ENCODE measurements at regions not wholly inside any gene's neighbourhood (a gene's known extent, or its start where the extent isn't known, plus 50 kb on each side); places are given as distances from the start of the nearest gene placed in this dataset.

GRCh38 chr1:42056460-42056859 lies 96.8 kb upstream of the GUCA2B start:
- H3K9ac ChIP-seq (ENCODE audit: insufficient read depth in 1 of 2, low read length in 2 of 2), result no peak overlapping the region
- no peaks in the 10 kb centered on the region for H3K27me3 ChIP-seq (ENCODE audit: control insufficient read depth in 3 of 3, insufficient read depth in 3 of 3, low read length in 2 of 3)
- ATAC-seq (ENCODE audit: insufficient read depth, low FRiP score), result no peak
- H3K4me1 ChIP-seq (ENCODE audit: control insufficient read depth in 5 of 5, insufficient read depth in 5 of 5, low read length in 5 of 5), result no peaks in the 10 kb centered on the region
- H3K27ac ChIP-seq (ENCODE audit: low read depth in 1 of 2, low read length in 1 of 2), result no peak overlapping the region
- TF ChIP-seq, protein P1, sequence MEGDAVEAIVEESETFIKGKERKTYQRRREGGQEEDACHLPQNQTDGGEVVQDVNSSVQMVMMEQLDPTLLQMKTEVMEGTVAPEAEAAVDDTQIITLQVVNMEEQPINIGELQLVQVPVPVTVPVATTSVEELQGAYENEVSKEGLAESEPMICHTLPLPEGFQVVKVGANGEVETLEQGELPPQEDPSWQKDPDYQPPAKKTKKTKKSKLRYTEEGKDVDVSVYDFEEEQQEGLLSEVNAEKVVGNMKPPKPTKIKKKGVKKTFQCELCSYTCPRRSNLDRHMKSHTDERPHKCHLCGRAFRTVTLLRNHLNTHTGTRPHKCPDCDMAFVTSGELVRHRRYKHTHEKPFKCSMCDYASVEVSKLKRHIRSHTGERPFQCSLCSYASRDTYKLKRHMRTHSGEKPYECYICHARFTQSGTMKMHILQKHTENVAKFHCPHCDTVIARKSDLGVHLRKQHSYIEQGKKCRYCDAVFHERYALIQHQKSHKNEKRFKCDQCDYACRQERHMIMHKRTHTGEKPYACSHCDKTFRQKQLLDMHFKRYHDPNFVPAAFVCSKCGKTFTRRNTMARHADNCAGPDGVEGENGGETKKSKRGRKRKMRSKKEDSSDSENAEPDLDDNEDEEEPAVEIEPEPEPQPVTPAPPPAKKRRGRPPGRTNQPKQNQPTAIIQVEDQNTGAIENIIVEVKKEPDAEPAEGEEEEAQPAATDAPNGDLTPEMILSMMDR (IDR thresholded peaks at IDR 0.05; ENCODE audit: control extremely low read depth, extremely low read depth), result no peak
- no peak for DNase-seq
- no peak overlapping the region for H3K4me3 ChIP-seq
- H3K9me3 ChIP-seq (ENCODE audit: control insufficient read depth in 4 of 4, insufficient read depth in 3 of 4, low read length in 3 of 4), result peaks cover 0 to 5% (median 2%) of the 10 kb centered on the region in 4 donors
- no peaks in the 10 kb centered on the region for H3K36me3 ChIP-seq (ENCODE audit: control insufficient read depth in 4 of 4, insufficient read depth in 4 of 4, low read length in 4 of 4)

DNA sequence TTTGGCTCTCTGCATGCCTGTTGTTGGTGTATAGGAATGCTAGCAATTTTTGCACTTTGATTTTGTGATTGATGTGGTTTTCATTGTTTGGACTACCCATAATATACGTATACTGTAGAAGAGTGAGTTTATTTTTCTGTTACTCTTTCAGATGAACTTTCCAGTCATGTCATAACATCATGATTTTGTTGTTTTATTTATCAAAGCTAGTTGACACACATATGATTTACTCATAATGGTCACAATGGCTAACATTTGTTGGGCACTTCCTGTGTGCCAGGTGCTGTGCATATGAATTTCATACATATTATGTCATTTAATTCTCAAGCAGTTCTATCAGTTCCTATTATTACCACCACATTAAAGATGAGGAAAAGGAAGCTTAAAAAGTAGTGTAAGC lies 98.1 kb upstream of the GUCA2B start:
- H3K36me3 ChIP-seq (ENCODE audit: control insufficient read depth in 4 of 4, insufficient read depth in 4 of 4, low read length in 4 of 4), result no peaks in the 10 kb centered on the region
- ATAC-seq (ENCODE audit: insufficient read depth, low FRiP score) (no peak), DNase-seq (no peak)
- H3K4me3 ChIP-seq, result no peak overlapping the region
- H3K27me3 ChIP-seq (ENCODE audit: control insufficient read depth in 3 of 3, insufficient read depth in 3 of 3, low read length in 2 of 3), result peaks cover 0 to 4% (median 0%) of the 10 kb centered on the region in 3 donors
- H3K4me1 ChIP-seq (ENCODE audit: control insufficient read depth in 5 of 5, insufficient read depth in 5 of 5, low read length in 5 of 5), result no peaks in the 10 kb centered on the region
- TF ChIP-seq, protein P1 (IDR thresholded peaks at IDR 0.05; ENCODE audit: control extremely low read depth, extremely low read depth), result no peak
- H3K9ac ChIP-seq (ENCODE audit: insufficient read depth in 1 of 2, low read length in 2 of 2), result no peak overlapping the region
- 56 to 78% methylated on average over 1 of the region's 1 CpG for WGBS, 2 donors
- H3K27ac ChIP-seq (ENCODE audit: low read depth in 1 of 2, low read length in 1 of 2), result no peak overlapping the region
- peaks cover 0 to 5% (median 2%) of the 10 kb centered on the region in 4 donors for H3K9me3 ChIP-seq (ENCODE audit: control insufficient read depth in 4 of 4, insufficient read depth in 3 of 4, low read length in 3 of 4)

- TF ChIP-seq, protein P1 (IDR thresholded peaks at IDR 0.05; ENCODE audit: control extremely low read depth, extremely low read depth), result no peak
- Histone ChIP-seq H3K4me1 (ENCODE audit: control insufficient read depth in 5 of 5, insufficient read depth in 5 of 5, low read length in 5 of 5) (no peaks in the 10 kb centered on the region), H3K4me3 (no peak overlapping the region), H3K27ac (ENCODE audit: low read depth in 1 of 2, low read length in 1 of 2) (no peak overlapping the region), H3K27me3 (ENCODE audit: control insufficient read depth in 3 of 3, insufficient read depth in 3 of 3, low read length in 2 of 3) (peaks cover 0 to 6% (median 0%) of the 10 kb centered on the region in 3 donors), H3K9ac (ENCODE audit: insufficient read depth in 1 of 2, low read length in 2 of 2) (no peak overlapping the region), H3K36me3 (ENCODE audit: control insufficient read depth in 4 of 4, insufficient read depth in 4 of 4, low read length in 4 of 4) (no peaks in the 10 kb centered on the region), H3K9me3 (ENCODE audit: control insufficient read depth in 4 of 4, insufficient read depth in 3 of 4, low read length in 3 of 4) (no peaks in the 10 kb centered on the region)
- ATAC-seq (ENCODE audit: insufficient read depth, low FRiP score) (no peak), DNase-seq (no peak)
- 61 to 68% methylated on average over 5 of the region's 5 CpGs for WGBS, 2 donors
Measured at GRCh38 chr1:42052072-42052699, 101.0 kb upstream of the GUCA2B start.

- WGBS, 2 donors, result 72 to 83% methylated on average over 1 of the region's 1 CpG
- H3K4me3 ChIP-seq, result no peak overlapping the region
- no peaks in the 10 kb centered on the region for H3K9me3 ChIP-seq (ENCODE audit: control insufficient read depth in 4 of 4, insufficient read depth in 3 of 4, low read length in 3 of 4)
- no peak overlapping the region for H3K9ac ChIP-seq (ENCODE audit: insufficient read depth in 1 of 2, low read length in 2 of 2)
- H3K27ac ChIP-seq (ENCODE audit: low read depth in 1 of 2, low read length in 1 of 2), result no peak overlapping the region
- no peaks in the 10 kb centered on the region for H3K36me3 ChIP-seq (ENCODE audit: control insufficient read depth in 4 of 4, insufficient read depth in 4 of 4, low read length in 4 of 4)
- ATAC-seq (ENCODE audit: insufficient read depth, low FRiP score) (no peak), DNase-seq (no peak)
- H3K4me1 ChIP-seq (ENCODE audit: control insufficient read depth in 5 of 5, insufficient read depth in 5 of 5, low read length in 5 of 5), result no peaks in the 10 kb centered on the region
- TF ChIP-seq, protein P1 (IDR thresholded peaks at IDR 0.05; ENCODE audit: control extremely low read depth, extremely low read depth), result no peak
- H3K27me3 ChIP-seq (ENCODE audit: control insufficient read depth in 3 of 3, insufficient read depth in 3 of 3, low read length in 2 of 3), result peaks cover 0 to 8% (median 0%) of the 10 kb centered on the region in 3 donors
Measured at GRCh38 chr1:42047508-42047880, 105.7 kb upstream of the GUCA2B start.
